Activated B cell treated with CpG ODN at 0.5 μM for 24 hours (primary cell): ENCODE measurements at regions not wholly inside any gene's neighbourhood (a gene's known extent, or its start where the extent isn't known, plus 50 kb on each side); places are given as distances from the start of the nearest gene placed in this dataset.
"Not testable (repeated sequence)": the region's sequence is repeated elsewhere in the genome, so short reads cannot be mapped to it uniquely, and the experiment has no call there.

ENCODE experiments used
- ATAC-seq: fragments of 200-7000 bp; cut with Tn5 transposase; one replicate; pipeline ENCODE4 v1.10.0; 2021; ENCODE audit warnings: low read depth, mild to moderate bottlenecking, moderate library complexity
- CTCF ChIA-PET: fragments of 350-600 bp; sonication (Branson Sonifier 250); formaldehyde crosslinking; loops from one replicate; lab custom pipeline; 2021; ENCODE audit warnings: antibody characterized with exemption; lab: Charles Lee
- POLR2A ChIA-PET: fragments of 350-600 bp; sonication (Branson Sonifier 250); formaldehyde crosslinking; loops from one replicate; lab custom pipeline; 2021; ENCODE audit warnings: antibody characterized with exemption; lab: Charles Lee
- DNase-seq: peaks from one replicate; pipeline ENCODE4 v3.0.0; 2022
- H3K27ac Mint-ChIP-seq: one replicate; pipeline ENCODE4 v1.8.0; 2020; ENCODE audit warnings: mixed read lengths
- H3K27me3 Mint-ChIP-seq: one replicate; pipeline ENCODE4 v1.8.0; 2021; ENCODE audit warnings: mixed read lengths
- H3K36me3 Mint-ChIP-seq: one replicate; pipeline ENCODE4 v1.8.0; 2021; ENCODE audit warnings: low read depth, mixed read lengths
- H3K4me1 Mint-ChIP-seq: one replicate; pipeline ENCODE4 v1.8.0; 2021; ENCODE audit warnings: mixed read lengths
- H3K4me3 Mint-ChIP-seq: one replicate; pipeline ENCODE4 v1.8.0; 2020; ENCODE audit warnings: mild to moderate bottlenecking, mixed read lengths
- H3K9me3 Mint-ChIP-seq: one replicate; pipeline ENCODE4 v1.8.0; 2020; ENCODE audit warnings: mixed read lengths
- intact Hi-C: fragments of 100-400 bp; cut with micrococcal nuclease; formaldehyde crosslinking; loops from one replicate; pipeline ENCODE4 v1.15.1; 2024
- TF ChIP-seq, protein P1 (sequence below): fragments of 200-600 bp; IDR thresholded peaks from one replicate; pipeline ENCODE4 v1.8.0; 2022; ENCODE audit warnings: antibody characterized with exemption, mild to moderate bottlenecking

DNA sequence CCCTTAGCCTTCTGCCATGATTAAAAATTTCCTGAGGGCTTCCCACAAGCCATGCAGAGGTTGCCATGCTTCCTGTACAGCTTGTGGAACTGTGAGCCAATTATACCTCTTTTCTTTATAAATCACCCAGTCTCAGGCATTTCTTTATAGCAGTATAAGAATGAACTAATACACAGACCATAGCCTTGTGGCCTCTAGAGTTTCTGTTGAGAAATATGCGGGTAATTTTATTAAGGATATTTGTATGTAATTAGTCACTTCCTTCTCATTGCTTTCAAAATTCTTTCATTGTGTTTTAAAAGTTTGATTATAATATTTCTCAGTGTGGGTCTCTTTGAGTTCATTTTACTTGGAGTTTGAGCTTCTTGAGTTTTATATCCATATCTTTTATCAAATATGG is 484.9 kb downstream of the COL12A1 start:
- no peaks in the 10 kb centered on the region for H3K9me3 Mint-ChIP-seq
- POLR2A ChIA-PET, result no interaction called here

DNA sequence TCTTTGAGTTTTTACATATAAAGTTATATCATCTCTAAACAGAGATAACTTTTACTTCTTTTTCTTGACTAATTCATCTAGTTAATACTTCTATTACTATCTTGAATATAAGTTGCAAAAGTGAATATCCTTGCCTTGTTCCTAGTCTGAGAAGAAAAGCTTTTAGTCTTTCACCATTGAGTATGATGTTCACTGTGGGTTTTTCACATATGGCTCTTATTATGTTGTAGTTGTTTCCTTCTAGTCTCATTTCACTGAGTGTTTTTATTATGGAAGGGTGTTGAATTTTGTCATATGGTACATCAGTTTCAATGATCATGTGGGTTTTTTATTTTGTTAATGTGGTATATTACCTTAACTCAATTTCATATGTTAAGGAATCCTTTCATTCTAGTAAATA is 488.3 kb downstream of the COL12A1 start:
- Mint-ChIP-seq H3K4me3 (no peak overlapping the region), H3K9me3 (peaks cover 2% of the 10 kb centered on the region), H3K4me1 (no peaks in the 10 kb centered on the region), H3K27ac (no peak overlapping the region), H3K27me3 (no peaks in the 10 kb centered on the region), H3K36me3 (no peaks in the 10 kb centered on the region)
- POLR2A ChIA-PET, result no interaction called here
- CTCF ChIA-PET, result no interaction called here
- TF ChIP-seq, protein P1, sequence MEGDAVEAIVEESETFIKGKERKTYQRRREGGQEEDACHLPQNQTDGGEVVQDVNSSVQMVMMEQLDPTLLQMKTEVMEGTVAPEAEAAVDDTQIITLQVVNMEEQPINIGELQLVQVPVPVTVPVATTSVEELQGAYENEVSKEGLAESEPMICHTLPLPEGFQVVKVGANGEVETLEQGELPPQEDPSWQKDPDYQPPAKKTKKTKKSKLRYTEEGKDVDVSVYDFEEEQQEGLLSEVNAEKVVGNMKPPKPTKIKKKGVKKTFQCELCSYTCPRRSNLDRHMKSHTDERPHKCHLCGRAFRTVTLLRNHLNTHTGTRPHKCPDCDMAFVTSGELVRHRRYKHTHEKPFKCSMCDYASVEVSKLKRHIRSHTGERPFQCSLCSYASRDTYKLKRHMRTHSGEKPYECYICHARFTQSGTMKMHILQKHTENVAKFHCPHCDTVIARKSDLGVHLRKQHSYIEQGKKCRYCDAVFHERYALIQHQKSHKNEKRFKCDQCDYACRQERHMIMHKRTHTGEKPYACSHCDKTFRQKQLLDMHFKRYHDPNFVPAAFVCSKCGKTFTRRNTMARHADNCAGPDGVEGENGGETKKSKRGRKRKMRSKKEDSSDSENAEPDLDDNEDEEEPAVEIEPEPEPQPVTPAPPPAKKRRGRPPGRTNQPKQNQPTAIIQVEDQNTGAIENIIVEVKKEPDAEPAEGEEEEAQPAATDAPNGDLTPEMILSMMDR, result no peak
- ATAC-seq (no peak), DNase-seq (no peak)
- intact Hi-C loops, result no loop called here

More for the DNA sequence above, 484.9 kb downstream of the COL12A1 start:
- no peaks in the 10 kb centered on the region for H3K27me3 Mint-ChIP-seq
- CTCF ChIA-PET, result no interaction called here
- H3K4me3 Mint-ChIP-seq, result no peak overlapping the region
- no peaks in the 10 kb centered on the region for H3K4me1 Mint-ChIP-seq
- intact Hi-C loops, result no loop called here
- DNase-seq (no peak), ATAC-seq (no peak)
- TF ChIP-seq, protein P1, result no peak
- no peak overlapping the region for H3K27ac Mint-ChIP-seq
- H3K36me3 Mint-ChIP-seq, result no peaks in the 10 kb centered on the region

DNA sequence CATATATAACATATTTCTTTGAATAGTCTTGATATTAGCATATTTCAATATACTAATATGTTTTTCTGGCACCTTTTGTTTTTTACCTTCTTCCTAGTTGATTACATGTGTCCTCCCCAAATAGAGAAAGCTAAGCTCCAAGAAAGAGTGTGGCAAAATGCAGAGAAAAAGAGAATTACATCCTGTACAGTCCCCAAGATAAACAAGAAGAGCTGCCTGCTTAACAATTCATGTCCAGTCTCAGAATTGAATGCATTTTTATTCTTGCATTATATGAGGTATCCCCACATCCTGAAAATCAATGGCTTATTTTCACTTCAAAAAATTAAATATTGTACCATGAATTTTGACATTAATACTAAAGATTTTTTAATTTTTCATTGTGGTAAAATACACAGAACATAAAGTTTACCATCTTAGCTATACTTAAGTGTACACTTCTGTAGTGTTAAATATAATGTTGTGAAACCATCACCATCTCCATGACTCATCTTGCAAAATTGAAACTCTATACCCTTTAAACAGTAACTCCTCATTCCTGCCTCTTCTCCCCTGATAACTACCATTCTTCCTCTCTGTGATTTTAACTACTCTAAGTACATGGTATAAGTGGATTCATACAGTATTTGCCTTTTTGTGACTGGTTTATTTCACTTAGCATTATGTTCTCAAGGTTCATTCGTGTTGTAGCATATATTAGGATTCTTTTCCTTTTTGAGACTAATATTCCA is 490.3 kb downstream of the COL12A1 start:
- Mint-ChIP-seq H3K27ac (no peak overlapping the region), H3K36me3 (no peaks in the 10 kb centered on the region), H3K4me3 (no peak overlapping the region), H3K27me3 (no peaks in the 10 kb centered on the region), H3K4me1 (no peaks in the 10 kb centered on the region), H3K9me3 (peaks cover 2% of the 10 kb centered on the region)
- ATAC-seq (no peak), DNase-seq (no peak)
- intact Hi-C loops, result no loop called here
- TF ChIP-seq, protein P1, result no peak
- ChIA-PET CTCF (no interaction called here), POLR2A (no interaction called here)

DNA sequence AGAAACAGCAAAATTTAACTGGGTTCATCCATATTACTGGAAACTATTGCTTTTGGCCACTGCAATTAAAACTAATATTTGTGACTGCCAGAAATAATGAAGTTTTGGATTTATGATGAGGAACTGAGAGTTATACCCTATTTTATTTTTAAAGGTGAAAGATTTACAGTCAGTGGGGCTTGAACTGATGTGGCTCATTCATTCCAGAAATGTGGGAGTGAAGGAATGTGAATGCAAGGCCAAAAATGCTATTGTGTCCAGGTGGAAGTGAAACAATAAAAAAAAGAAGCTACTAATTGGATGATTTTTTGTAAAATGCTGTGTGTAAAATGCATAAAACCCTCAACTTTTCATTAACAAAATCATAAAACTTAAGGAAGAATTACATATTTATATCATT is 491.9 kb downstream of the COL12A1 start:
- no peak overlapping the region for H3K4me3 Mint-ChIP-seq
- H3K4me1 Mint-ChIP-seq, result no peaks in the 10 kb centered on the region
- H3K27me3 Mint-ChIP-seq, result no peaks in the 10 kb centered on the region
- CTCF ChIA-PET, result no interaction called here
- ATAC-seq (no peak), DNase-seq (no peak)
- no peaks in the 10 kb centered on the region for H3K36me3 Mint-ChIP-seq
- TF ChIP-seq, protein P1, result no peak
- intact Hi-C loops, result no loop called here
- no peak overlapping the region for H3K27ac Mint-ChIP-seq
- POLR2A ChIA-PET, result no interaction called here
- H3K9me3 Mint-ChIP-seq, result peaks cover 2% of the 10 kb centered on the region

DNA sequence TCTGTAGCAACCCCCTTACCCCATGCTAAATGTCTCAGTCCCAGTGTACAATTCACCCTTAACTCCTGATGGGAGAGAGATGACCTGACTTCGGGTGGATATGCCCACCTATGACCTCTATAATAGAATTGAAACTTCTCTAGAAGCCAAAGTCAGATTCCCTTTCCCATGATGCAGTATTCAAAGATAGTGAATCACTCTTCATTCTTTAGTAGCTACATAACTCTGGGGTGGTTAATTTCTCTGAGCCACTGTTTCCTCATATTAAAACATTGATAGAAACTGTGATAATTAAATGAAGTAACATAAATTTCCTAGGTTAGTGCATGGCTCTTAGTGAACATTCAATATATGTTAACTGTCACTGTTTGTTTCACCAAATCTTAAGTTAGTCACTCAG is 500.4 kb downstream of the COL12A1 start:
- intact Hi-C loops, result no loop called here

DNA sequence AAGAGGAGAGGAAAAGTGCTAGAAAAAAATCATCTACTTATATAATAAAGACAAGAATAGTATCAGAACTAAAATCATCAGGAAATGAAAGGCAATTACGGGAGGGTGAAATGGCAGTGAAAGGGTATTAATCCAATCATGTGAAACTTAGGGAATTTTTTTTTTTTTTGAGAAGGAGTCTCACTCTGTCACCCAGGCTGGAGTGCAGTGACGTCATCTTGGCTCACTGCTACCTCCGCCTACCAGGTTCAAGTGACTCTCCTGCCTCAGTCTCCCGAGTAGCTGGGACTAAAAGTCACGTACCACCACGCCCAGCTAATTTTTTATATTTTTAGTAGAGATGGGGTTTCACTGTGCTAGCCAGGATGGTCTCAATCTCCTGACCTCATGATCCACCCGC is 501.3 kb downstream of the COL12A1 start:
- H3K4me3 Mint-ChIP-seq, DNase-seq, POLR2A ChIA-PET, intact Hi-C loops, H3K27ac Mint-ChIP-seq, H3K36me3 Mint-ChIP-seq, H3K27me3 Mint-ChIP-seq, H3K4me1 Mint-ChIP-seq, CTCF ChIA-PET, ATAC-seq, H3K9me3 Mint-ChIP-seq: not testable (repeated sequence)

More for the DNA sequence above, 500.4 kb downstream of the COL12A1 start:
- no peak overlapping the region for H3K4me3 Mint-ChIP-seq
- ATAC-seq, result no peak
- no peaks in the 10 kb centered on the region for H3K4me1 Mint-ChIP-seq
- POLR2A ChIA-PET, result no interaction called here
- no peak overlapping the region for H3K27ac Mint-ChIP-seq
- no peak for DNase-seq
- TF ChIP-seq, protein P1, result no peak
- H3K36me3 Mint-ChIP-seq, result no peaks in the 10 kb centered on the region
- peaks cover 2% of the 10 kb centered on the region for H3K9me3 Mint-ChIP-seq
- no peaks in the 10 kb centered on the region for H3K27me3 Mint-ChIP-seq
- CTCF ChIA-PET, result no interaction called here
